ENCODE measurements at regions not wholly inside any gene's neighbourhood (a gene's known extent, or its start where the extent isn't known, plus 50 kb on each side); places are given as distances from the start of the nearest gene placed in this dataset.

DNA sequence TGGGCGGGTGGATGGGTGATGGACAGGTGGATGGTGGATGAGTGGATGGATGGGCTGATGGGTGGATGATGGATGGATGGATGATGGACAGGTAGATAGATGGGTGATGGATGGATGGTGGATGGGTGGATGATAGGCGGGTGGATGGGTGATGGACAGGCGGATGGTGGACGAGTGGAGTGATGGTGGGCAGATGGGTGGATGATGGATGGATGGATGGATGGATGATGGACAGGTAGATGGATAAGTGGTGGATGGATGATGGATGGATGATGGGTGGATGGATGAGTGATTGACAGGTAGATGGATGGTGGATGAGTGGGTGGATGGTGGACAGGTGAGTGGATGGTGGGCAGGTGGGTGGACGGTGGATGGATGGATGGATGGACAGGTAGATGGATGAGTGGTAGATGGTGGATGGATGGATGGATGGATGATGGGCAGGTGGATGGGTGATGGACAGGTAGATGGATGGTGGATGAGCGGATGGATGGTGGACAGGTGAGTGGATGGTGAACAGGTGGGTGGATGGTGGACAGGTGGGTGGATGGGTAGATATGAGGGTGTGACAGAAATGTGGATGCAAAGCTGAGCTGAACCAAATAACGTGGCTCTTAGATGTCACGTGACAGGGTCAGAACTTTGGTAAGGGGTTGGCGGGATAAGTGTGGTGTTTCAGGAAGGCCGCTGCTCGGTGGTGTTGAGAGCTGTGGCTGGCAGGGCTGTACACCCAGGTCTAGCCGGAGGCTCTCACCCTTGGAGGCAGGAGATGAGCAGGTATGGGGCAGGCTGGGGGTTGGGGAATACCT, 234.3 kb upstream of the CIBAR2 start:
- TF ChIP-seq, protein P1, sequence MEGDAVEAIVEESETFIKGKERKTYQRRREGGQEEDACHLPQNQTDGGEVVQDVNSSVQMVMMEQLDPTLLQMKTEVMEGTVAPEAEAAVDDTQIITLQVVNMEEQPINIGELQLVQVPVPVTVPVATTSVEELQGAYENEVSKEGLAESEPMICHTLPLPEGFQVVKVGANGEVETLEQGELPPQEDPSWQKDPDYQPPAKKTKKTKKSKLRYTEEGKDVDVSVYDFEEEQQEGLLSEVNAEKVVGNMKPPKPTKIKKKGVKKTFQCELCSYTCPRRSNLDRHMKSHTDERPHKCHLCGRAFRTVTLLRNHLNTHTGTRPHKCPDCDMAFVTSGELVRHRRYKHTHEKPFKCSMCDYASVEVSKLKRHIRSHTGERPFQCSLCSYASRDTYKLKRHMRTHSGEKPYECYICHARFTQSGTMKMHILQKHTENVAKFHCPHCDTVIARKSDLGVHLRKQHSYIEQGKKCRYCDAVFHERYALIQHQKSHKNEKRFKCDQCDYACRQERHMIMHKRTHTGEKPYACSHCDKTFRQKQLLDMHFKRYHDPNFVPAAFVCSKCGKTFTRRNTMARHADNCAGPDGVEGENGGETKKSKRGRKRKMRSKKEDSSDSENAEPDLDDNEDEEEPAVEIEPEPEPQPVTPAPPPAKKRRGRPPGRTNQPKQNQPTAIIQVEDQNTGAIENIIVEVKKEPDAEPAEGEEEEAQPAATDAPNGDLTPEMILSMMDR (IDR thresholded peaks at IDR 0.05), result no peak

DNA sequence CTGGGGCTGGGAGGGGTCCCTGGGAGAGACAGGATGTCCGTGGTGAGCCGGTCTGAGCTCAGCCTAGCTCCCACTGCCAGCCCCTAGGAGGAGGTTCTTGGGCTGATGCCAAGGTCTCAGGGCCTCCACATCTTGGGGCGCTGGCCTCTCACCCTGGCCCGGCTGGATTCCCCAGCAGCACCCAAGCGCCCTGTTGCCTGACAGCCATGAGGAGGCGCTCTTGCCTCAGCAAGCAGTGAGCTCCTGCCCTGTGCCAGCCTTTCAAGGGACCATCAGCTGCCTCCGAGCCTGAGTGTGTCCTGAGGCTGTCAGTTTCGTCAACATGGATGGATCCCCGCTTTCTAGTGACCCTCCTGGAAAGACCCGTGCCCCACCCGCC, 234.9 kb upstream of the CIBAR2 start:
- TF ChIP-seq, protein P1 (IDR thresholded peaks at IDR 0.05), result no peak

DNA sequence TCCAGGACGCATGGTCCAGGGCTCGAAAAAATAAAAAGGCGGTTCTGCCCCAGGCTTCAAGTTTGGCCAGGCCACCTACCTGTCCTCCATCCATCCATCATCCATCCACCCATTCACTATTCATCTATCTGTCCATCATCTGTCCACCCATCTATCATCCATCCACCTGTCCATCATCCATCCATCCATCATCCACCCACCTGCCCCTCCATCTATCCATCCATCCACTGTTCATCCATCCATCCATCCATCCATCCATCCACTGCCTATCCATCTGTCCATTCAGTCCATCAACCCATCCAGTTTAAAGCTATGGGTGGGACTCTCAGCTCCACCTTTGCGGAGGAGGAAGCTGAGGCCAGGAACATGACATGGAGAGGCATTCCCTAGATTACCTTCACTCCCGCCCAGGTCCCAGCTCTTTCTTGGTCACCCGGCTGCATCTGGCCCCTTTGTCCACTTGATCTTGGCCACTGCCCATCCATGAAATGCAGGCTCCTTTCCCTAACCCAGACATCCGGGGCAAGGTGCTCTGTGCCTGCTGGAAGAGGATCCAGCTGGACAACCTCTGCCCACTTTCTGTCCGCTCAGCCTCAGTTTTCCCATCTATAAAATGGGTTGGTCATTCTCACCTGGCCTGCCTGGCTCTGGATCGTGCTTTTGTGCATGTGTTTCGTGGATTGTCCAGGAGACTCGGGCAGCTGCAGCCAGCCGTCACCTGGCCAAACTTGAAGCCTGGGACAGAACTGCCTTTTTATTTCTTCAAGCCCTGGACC, 236.0 kb upstream of the CIBAR2 start:
- TF ChIP-seq, protein P1 (IDR thresholded peaks at IDR 0.05), result no peak

DNA sequence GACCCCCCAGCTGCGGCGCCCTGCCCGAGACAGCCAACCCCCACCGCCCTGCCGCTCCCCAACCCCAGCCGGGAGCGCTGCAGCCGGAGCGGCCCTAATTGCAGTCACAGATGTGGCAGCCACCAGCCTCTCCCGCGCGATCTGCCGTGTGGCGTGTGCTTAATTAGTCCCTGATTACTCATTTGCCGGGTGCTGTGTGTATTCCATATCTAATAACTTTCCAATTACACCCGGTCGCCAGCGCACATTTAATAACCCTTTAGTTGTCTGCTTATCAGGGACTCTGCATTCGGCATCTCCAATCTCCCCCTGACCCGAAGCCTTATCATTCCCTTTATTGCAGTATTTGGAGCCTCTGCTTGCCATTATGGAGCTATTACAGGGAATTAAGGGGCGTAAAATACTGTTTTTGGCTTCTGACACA, 236.7 kb upstream of the CIBAR2 start:
- TF ChIP-seq, protein P1 (IDR thresholded peaks at IDR 0.05), result no peak

DNA sequence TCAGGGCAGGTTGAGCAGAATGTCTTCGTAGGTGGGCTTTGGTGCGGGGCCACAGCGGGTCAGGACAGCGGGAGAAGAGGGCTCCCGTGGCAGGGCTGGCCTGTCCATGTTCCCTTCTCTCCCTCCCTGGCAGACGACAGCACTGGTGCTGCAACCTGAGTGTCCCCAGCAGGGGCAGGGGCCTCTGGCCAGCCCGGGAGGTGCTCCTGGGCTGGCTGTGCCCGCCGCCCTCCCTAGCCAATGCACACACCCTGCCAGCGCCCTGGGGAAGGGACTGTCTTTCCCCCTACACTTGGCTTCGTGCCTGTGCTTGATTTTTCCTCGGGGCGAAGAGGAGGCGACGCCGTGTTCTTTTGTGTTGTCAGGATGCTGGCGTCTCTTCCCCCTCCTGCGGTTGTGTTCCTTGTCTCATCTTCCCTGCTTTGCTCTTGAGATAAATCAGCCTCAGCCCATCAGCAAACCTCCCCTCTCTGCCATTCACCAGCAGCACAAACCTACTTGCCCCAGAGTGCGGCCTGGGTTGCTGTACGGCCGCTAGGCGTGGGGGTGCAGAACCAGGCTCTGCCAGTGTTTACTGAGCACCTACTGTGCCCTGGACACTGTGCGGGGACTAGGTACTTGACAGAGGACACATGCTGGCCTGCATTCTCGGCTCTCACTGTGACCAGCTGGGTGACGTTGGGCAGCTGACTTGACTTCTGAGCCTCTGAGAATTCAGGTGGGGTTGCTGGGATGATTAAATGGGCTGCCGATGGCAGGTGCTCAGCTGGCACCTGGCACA, 237.3 kb upstream of the CIBAR2 start:
- TF ChIP-seq, protein P1 (IDR thresholded peaks at IDR 0.05), result no peak

- TF ChIP-seq, protein P1 (IDR thresholded peaks at IDR 0.05), result no peak
Observed at GRCh38 chr16:85350146-85350728, 238.0 kb upstream of the CIBAR2 start.

- TF ChIP-seq, protein P1 (IDR thresholded peaks at IDR 0.05), result no peak
Observed at GRCh38 chr16:85350973-85351372, 238.7 kb upstream of the CIBAR2 start.

Measured in LNCAP (cell line).